GM23338 (cell line): ENCODE measurements at regions not wholly inside any gene's neighbourhood (a gene's known extent, or its start where the extent isn't known, plus 50 kb on each side); places are given as distances from the start of the nearest gene placed in this dataset.

ENCODE experiments used
- ATAC-seq: fragments of 200-7000 bp; cut with Tn5 transposase; 3 replicates; pipeline ENCODE4 v1.9.1; 2020
- DNase-seq: peaks from one replicate; pipeline ENCODE4 v3.0.0-alpha.2; 2015; ENCODE audit warnings: low spot score
- H2AFZ ChIP-seq: fragments of 200-600 bp; sonication (generic); 2 replicates; pipeline ENCODE4 v1.8.0; 2016; ENCODE audit warnings: antibody characterized with exemption, mild to moderate bottlenecking, moderate library complexity
- H3F3A ChIP-seq: fragments of 200-600 bp; sonication (generic); replicated peaks from 2 replicates; pipeline ENCODE4 v1.8.0; 2017; ENCODE audit warnings: antibody characterized with exemption, mixed run types, low read depth
- H3K27ac ChIP-seq: fragments of 200-600 bp; sonication (generic); 2 replicates; pipeline ENCODE4 v1.6.1; 2016; ENCODE audit warnings: low read depth
- H3K27me3 ChIP-seq: fragments of 200-600 bp; sonication (generic); 2 replicates; pipeline ENCODE4 v1.8.0; 2016; ENCODE audit warnings: mild to moderate bottlenecking, mixed run types, moderate library complexity; ENCODE audit not compliant: insufficient read depth
- H3K36me3 ChIP-seq: fragments of 200-600 bp; sonication (generic); 2 replicates; pipeline ENCODE4 v1.8.0; 2016; ENCODE audit warnings: mild to moderate bottlenecking; ENCODE audit not compliant: insufficient read depth
- H3K4me1 ChIP-seq: fragments of 200-600 bp; sonication (generic); 2 replicates; pipeline ENCODE4 v1.8.0; 2016; ENCODE audit warnings: mild to moderate bottlenecking, moderate library complexity; ENCODE audit not compliant: insufficient read depth
- H3K4me2 ChIP-seq: fragments of 200-600 bp; sonication (generic); 2 replicates; pipeline ENCODE4 v1.7.1; 2017; ENCODE audit warnings: mixed run types
- H3K4me3 ChIP-seq: fragments of 200-600 bp; sonication (generic); 2 replicates; pipeline ENCODE4 v1.6.1; 2016; ENCODE audit warnings: mixed run types
- H3K79me2 ChIP-seq: fragments of 200-600 bp; sonication (generic); replicated peaks from 2 replicates; pipeline ENCODE4 v1.8.0; 2017; ENCODE audit warnings: mild to moderate bottlenecking; ENCODE audit not compliant: insufficient read depth
- H3K9me2 ChIP-seq: fragments of 200-600 bp; sonication (generic); 2 replicates; pipeline ENCODE4 v1.8.0; 2017; ENCODE audit not compliant: insufficient read depth
- H4K20me1 ChIP-seq: fragments of 200-600 bp; sonication (generic); replicated peaks from 2 replicates; pipeline ENCODE4 v1.8.0; 2017; ENCODE audit warnings: mild to moderate bottlenecking; ENCODE audit not compliant: insufficient read depth
- H3K27ac Mint-ChIP-seq: 2 replicates; pipeline ENCODE4 v1.8.0; 2020; ENCODE audit warnings: inconsistent platforms, mild to moderate bottlenecking, moderate library complexity, mixed read lengths
- H3K27me3 Mint-ChIP-seq: 3 replicates; pipeline ENCODE4 v1.8.0; 2022; ENCODE audit warnings: low read depth, mild to moderate bottlenecking, moderate library complexity, mixed read lengths, inconsistent platforms; ENCODE audit not compliant: insufficient read depth, poor library complexity
- H3K36me3 Mint-ChIP-seq: 3 replicates; pipeline ENCODE4 v1.8.0; 2021; ENCODE audit warnings: low read depth, mild to moderate bottlenecking, inconsistent platforms, moderate library complexity, mixed read lengths
- H3K4me1 Mint-ChIP-seq: 3 replicates; pipeline ENCODE4 v1.8.0; 2020; ENCODE audit warnings: mild to moderate bottlenecking, inconsistent platforms, mixed read lengths
- H3K4me3 Mint-ChIP-seq: 3 replicates; pipeline ENCODE4 v1.8.0; 2021; ENCODE audit warnings: moderate library complexity, mild to moderate bottlenecking, inconsistent platforms, mixed read lengths
- H3K9me3 Mint-ChIP-seq: 3 replicates; pipeline ENCODE4 v1.8.0; 2020; ENCODE audit warnings: moderate library complexity, mild to moderate bottlenecking, inconsistent platforms, mixed read lengths
- CREB1 ChIP-seq: fragments of 250-450 bp; sonication (Bioruptor Pico); IDR thresholded peaks from 2 replicates; pipeline ENCODE4 v1.5.0; 2020; ENCODE audit warnings: low read depth, mild to moderate bottlenecking, moderate library complexity
- CTCF ChIP-seq, 2 experiments: fragments of 200-600 bp in 1 of 2; sonication (generic) in 1 of 2; conservative IDR thresholded peaks; 2 replicates each; pipeline versions ENCODE4 v1.5.1 to v1.6.1; 2016 to 2017; ENCODE audit warnings: antibody characterized with exemption in 2 of 2, low read depth in 2 of 2, mild to moderate bottlenecking in 2 of 2, moderate library complexity in 1 of 2
- ETS1 ChIP-seq: IDR thresholded peaks from 2 replicates; pipeline ENCODE4 v1.6.1; 2016; ENCODE audit warnings: antibody characterized with exemption
- EZH2 ChIP-seq: fragments of 200-600 bp; sonication (generic); IDR thresholded peaks from one replicate; pipeline ENCODE4 v1.8.0; 2017; ENCODE audit warnings: antibody characterized with exemption, mild to moderate bottlenecking, low read depth; ENCODE audit not compliant: unreplicated experiment
- EZH2phosphoT487 ChIP-seq: fragments of 200-600 bp; sonication (generic); IDR thresholded peaks from one replicate; pipeline ENCODE4 v1.8.1; 2018; ENCODE audit warnings: antibody characterized with exemption; ENCODE audit not compliant: unreplicated experiment
- JUNB ChIP-seq: IDR thresholded peaks from one replicate; pipeline ENCODE4 v1.6.1; 2016; ENCODE audit warnings: antibody characterized with exemption; ENCODE audit not compliant: unreplicated experiment
- NANOG ChIP-seq: IDR thresholded peaks from 2 replicates; pipeline ENCODE4 v1.6.1; 2016; ENCODE audit warnings: antibody characterized with exemption, borderline replicate concordance
- POLR2AphosphoS5 ChIP-seq: IDR thresholded peaks from 2 replicates; pipeline ENCODE4 v1.6.1; 2016; ENCODE audit warnings: antibody characterized with exemption, low read depth
- STAT1 ChIP-seq: IDR thresholded peaks from one replicate; pipeline ENCODE4 v1.6.1; 2016; ENCODE audit warnings: antibody characterized with exemption; ENCODE audit not compliant: unreplicated experiment
- ZNF331 ChIP-seq: fragments of 250-450 bp; sonication (Bioruptor Pico); IDR thresholded peaks from 2 replicates; pipeline ENCODE4 v1.5.0; 2020; ENCODE audit warnings: low read depth, mild to moderate bottlenecking, moderate library complexity
- TF ChIP-seq, protein P1 (sequence below): IDR thresholded peaks from one replicate; pipeline ENCODE4 v1.6.1; 2018; ENCODE audit warnings: antibody characterized with exemption; ENCODE audit not compliant: unreplicated experiment

- TF ChIP-seq, protein P1, sequence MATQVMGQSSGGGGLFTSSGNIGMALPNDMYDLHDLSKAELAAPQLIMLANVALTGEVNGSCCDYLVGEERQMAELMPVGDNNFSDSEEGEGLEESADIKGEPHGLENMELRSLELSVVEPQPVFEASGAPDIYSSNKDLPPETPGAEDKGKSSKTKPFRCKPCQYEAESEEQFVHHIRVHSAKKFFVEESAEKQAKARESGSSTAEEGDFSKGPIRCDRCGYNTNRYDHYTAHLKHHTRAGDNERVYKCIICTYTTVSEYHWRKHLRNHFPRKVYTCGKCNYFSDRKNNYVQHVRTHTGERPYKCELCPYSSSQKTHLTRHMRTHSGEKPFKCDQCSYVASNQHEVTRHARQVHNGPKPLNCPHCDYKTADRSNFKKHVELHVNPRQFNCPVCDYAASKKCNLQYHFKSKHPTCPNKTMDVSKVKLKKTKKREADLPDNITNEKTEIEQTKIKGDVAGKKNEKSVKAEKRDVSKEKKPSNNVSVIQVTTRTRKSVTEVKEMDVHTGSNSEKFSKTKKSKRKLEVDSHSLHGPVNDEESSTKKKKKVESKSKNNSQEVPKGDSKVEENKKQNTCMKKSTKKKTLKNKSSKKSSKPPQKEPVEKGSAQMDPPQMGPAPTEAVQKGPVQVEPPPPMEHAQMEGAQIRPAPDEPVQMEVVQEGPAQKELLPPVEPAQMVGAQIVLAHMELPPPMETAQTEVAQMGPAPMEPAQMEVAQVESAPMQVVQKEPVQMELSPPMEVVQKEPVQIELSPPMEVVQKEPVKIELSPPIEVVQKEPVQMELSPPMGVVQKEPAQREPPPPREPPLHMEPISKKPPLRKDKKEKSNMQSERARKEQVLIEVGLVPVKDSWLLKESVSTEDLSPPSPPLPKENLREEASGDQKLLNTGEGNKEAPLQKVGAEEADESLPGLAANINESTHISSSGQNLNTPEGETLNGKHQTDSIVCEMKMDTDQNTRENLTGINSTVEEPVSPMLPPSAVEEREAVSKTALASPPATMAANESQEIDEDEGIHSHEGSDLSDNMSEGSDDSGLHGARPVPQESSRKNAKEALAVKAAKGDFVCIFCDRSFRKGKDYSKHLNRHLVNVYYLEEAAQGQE: no peak
- TF ChIP-seq CREB1 (CRISPR knock-in tag) (no peak), STAT1 (no peak)
These were observed 82.3 kb upstream of the CTDP1 start (continued) for GRCh38 chr18:79597176-79597830.

DNA sequence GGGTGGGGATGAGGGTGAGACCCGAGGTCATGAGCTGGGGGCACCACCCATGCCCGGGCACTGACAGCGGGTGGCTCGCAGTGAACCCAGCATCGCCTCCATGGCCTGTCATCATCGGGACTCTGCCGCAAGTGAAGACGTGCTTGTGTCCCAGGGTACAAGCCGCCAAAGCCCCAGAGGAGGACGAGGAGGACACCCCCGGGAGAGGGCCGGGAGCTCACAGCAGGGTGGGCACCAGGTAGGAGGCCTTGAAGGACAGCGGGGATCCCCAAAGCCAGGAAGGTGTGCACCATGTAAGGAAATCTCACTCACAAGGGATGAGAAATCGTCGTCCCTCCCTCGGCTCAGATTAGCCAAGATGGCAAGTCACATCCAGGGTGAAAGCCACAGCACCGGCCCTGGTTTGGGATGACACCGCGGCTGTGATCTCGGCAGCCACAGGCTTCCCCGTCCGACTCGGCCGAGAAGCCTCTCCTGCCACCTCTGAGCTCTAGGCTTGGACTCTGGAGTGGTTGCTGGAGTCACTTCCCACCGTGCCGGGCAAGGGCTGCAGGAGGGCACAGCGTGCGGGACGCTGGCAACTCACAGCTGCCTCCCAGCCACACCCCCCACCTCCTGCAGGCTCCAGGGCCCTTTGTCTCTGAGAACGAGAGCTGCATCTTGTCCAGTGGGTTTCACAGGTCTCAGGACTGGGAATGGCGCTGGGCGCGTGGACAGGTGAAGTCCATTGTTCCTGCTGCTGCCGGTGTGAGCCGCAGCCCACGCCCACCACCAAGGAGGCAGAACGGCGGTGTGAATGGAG lies 81.6 kb upstream of the CTDP1 start:
- no peaks in the 10 kb centered on the region; the same call in 2 of the 3 replicates for H3K9me3 Mint-ChIP-seq
- H3K27ac Mint-ChIP-seq: no peak overlapping the region
- peaks cover 1% of the 10 kb centered on the region for H3K27me3 Mint-ChIP-seq

GRCh38 chr18:79598633-79599175 lies 80.9 kb upstream of the CTDP1 start:
- Histone ChIP-seq H4K20me1 (no peaks in the 10 kb centered on the region), H3K4me1 (no peaks in the 10 kb centered on the region), H3K79me2 (no peaks in the 10 kb centered on the region), H3K27me3 (no peaks in the 10 kb centered on the region), H3K36me3 (no peaks in the 10 kb centered on the region), H3K9me2 (no peaks in the 10 kb centered on the region), H3K4me3 (no peak overlapping the region), H3K4me2 (no peak overlapping the region), H3F3A (no peaks in the 10 kb centered on the region), H2AFZ (no peak overlapping the region), H3K27ac (no peak overlapping the region)
- H3K36me3 Mint-ChIP-seq: no peaks in the 10 kb centered on the region
- peaks cover 8% of the 10 kb centered on the region for H3K4me1 Mint-ChIP-seq
- ATAC-seq: no peak
- peaks cover 1% of the 10 kb centered on the region for H3K27me3 Mint-ChIP-seq
- no peak overlapping the region for H3K4me3 Mint-ChIP-seq
- no peaks in the 10 kb centered on the region; the same call in 2 of the 3 replicates for H3K9me3 Mint-ChIP-seq
- no peak overlapping the region for H3K27ac Mint-ChIP-seq
- no peak for DNase-seq
- TF ChIP-seq CTCF (conservative IDR thresholded peaks at IDR 0.05; ENCODE audit: low read depth in 2 of 2) (no peak), POLR2AphosphoS5 (no peak), ZNF331 (CRISPR knock-in tag) (no peak), CREB1 (CRISPR knock-in tag) (no peak), EZH2phosphoT487 (no peak), NANOG (no peak), EZH2 (no peak), ETS1 (no peak)
- TF ChIP-seq, protein P1: no peak

More for the DNA sequence above, 81.6 kb upstream of the CTDP1 start:
- H3K36me3 Mint-ChIP-seq: no peaks in the 10 kb centered on the region
- ATAC-seq: peak; percentile 32; the same call in 2 of the 3 replicates
- H3K4me3 ChIP-seq: no peak overlapping the region
- no peak for DNase-seq
- no peak overlapping the region for H2AFZ ChIP-seq
- no peak overlapping the region for H3K4me3 Mint-ChIP-seq
- H3K9me2 ChIP-seq: no peaks in the 10 kb centered on the region
- H3K27ac ChIP-seq: no peak overlapping the region
- no peaks in the 10 kb centered on the region for H3K4me1 ChIP-seq
- H3K36me3 ChIP-seq: no peaks in the 10 kb centered on the region
- TF ChIP-seq JUNB (no peak), NANOG (no peak)
- peaks cover 8% of the 10 kb centered on the region for H3K4me1 Mint-ChIP-seq
- no peaks in the 10 kb centered on the region for H4K20me1 ChIP-seq
- no peaks in the 10 kb centered on the region for H3K79me2 ChIP-seq
- no peaks in the 10 kb centered on the region for H3F3A ChIP-seq
- H3K27me3 ChIP-seq: no peaks in the 10 kb centered on the region
- H3K4me2 ChIP-seq: no peak overlapping the region
